ENCODE measurements at regions not wholly inside any gene's neighbourhood (a gene's known extent, or its start where the extent isn't known, plus 50 kb on each side); places are given as distances from the start of the nearest gene placed in this dataset.

- DNase-seq (ENCODE audit: low spot score in 2 of 2): no peak
- TF ChIP-seq POLR2AphosphoS5 (IDR thresholded peaks at IDR 0.05) (no peak), POLR2A (IDR thresholded peaks at IDR 0.05) (no peak), CTCF (IDR thresholded peaks at IDR 0.05) (no peak)
- Histone ChIP-seq H3K27ac (no peak overlapping the region), H3K36me3 (no peaks in the 10 kb centered on the region), H3K4me1 (no peaks in the 10 kb centered on the region), H3K27me3 (no peaks in the 10 kb centered on the region), H3K4me3 (no peak overlapping the region), H3K9me3 (no peaks in the 10 kb centered on the region)
- intact Hi-C loops (cut with DNase I; ENCODE audit: low total_unique reads): no loop called here
Observed at GRCh38 chr3:41111011-41111410, 88.3 kb upstream of the CTNNB1 start.

- no peaks in the 10 kb centered on the region for H3K9me3 ChIP-seq
- H3K4me3 ChIP-seq: no peak overlapping the region
- intact Hi-C loops (cut with DNase I; ENCODE audit: low total_unique reads): no loop called here
- H3K4me1 ChIP-seq: no peaks in the 10 kb centered on the region
- no peak for DNase-seq (ENCODE audit: low spot score in 2 of 2)
- H3K27me3 ChIP-seq: no peaks in the 10 kb centered on the region
- H3K27ac ChIP-seq: no peak overlapping the region
- H3K36me3 ChIP-seq: no peaks in the 10 kb centered on the region
- TF ChIP-seq CTCF (IDR thresholded peaks at IDR 0.05): no peak
- no peak for TF ChIP-seq POLR2AphosphoS5 (IDR thresholded peaks at IDR 0.05)
- no peak for TF ChIP-seq POLR2A (IDR thresholded peaks at IDR 0.05)
Observed at GRCh38 chr3:41112466-41112865, 86.8 kb upstream of the CTNNB1 start.

- Histone ChIP-seq H3K27me3 (no peaks in the 10 kb centered on the region), H3K4me1 (no peaks in the 10 kb centered on the region), H3K4me3 (no peak overlapping the region), H3K9me3 (no peaks in the 10 kb centered on the region), H3K36me3 (no peaks in the 10 kb centered on the region), H3K27ac (no peak overlapping the region)
- DNase-seq (ENCODE audit: low spot score in 2 of 2): no peak
- no peak for TF ChIP-seq POLR2AphosphoS5 (IDR thresholded peaks at IDR 0.05)
- no peak for TF ChIP-seq POLR2A (IDR thresholded peaks at IDR 0.05)
- no peak for TF ChIP-seq CTCF (IDR thresholded peaks at IDR 0.05)
- intact Hi-C loops (cut with DNase I; ENCODE audit: low total_unique reads): no loop called here
Observed at GRCh38 chr3:41115069-41115468, 84.2 kb upstream of the CTNNB1 start.

- Histone ChIP-seq H3K36me3 (no peaks in the 10 kb centered on the region), H3K4me3 (no peak overlapping the region), H3K4me1 (no peaks in the 10 kb centered on the region), H3K27me3 (no peaks in the 10 kb centered on the region), H3K9me3 (no peaks in the 10 kb centered on the region), H3K27ac (peak overlapping the region; percentile 48 to 65)
- no peak for TF ChIP-seq POLR2A (IDR thresholded peaks at IDR 0.05)
- TF ChIP-seq CTCF (IDR thresholded peaks at IDR 0.05): no peak
- TF ChIP-seq POLR2AphosphoS5 (IDR thresholded peaks at IDR 0.05): no peak
- intact Hi-C loops (cut with DNase I; ENCODE audit: low total_unique reads): no loop called here
- DNase-seq (ENCODE audit: low spot score in 2 of 2): no peak
Observed at GRCh38 chr3:41116851-41117250, 82.5 kb upstream of the CTNNB1 start.

GRCh38 chr3:41117398-41117870 is 81.9 kb upstream of the CTNNB1 start:
- Histone ChIP-seq H3K27ac (peak overlapping the region; percentile 48 to 74), H3K4me1 (no peaks in the 10 kb centered on the region), H3K4me3 (peak overlapping the region in 1 of 3 donors; percentile 33), H3K36me3 (no peaks in the 10 kb centered on the region), H3K27me3 (no peaks in the 10 kb centered on the region), H3K9me3 (no peaks in the 10 kb centered on the region)
- no peak for TF ChIP-seq CTCF (IDR thresholded peaks at IDR 0.05)
- TF ChIP-seq POLR2AphosphoS5 (IDR thresholded peaks at IDR 0.05): peak; percentile 29 to 82 (median 75)
- TF ChIP-seq POLR2A (IDR thresholded peaks at IDR 0.05): no peak
- intact Hi-C loops (cut with DNase I; ENCODE audit: low total_unique reads): no loop called here
- DNase-seq (ENCODE audit: low spot score in 2 of 2): peak; percentile 74 to 95

Data from breast epithelium (tissue), 4 donors.